ENCODE measurements at regions not wholly inside any gene's neighbourhood (a gene's known extent, or its start where the extent isn't known, plus 50 kb on each side); places are given as distances from the start of the nearest gene placed in this dataset.

GRCh38 chrX:150148749-150149672 is 210.7 kb upstream of the EOLA2 start:
- TF ChIP-seq CTCF (conservative IDR thresholded peaks at IDR 0.05; ENCODE audit: low read depth, low read length), result no peak
- no peak for TF ChIP-seq EZH2 (IDR thresholded peaks at IDR 0.05; ENCODE audit: borderline replicate concordance, low read depth, low read length, poor library complexity, severe bottlenecking)
